Endothelial cell of umbilical vein (primary cell): ENCODE measurements at regions not wholly inside any gene's neighbourhood (a gene's known extent, or its start where the extent isn't known, plus 50 kb on each side); places are given as distances from the start of the nearest gene placed in this dataset.

Experiments used
- BruUV-seq: library from RNA; stranded (reverse); fragments of 400-500 nt; replicated peaks from 2 replicates; lab custom pipeline; 2021; lab: Mats Ljungman, UMichigan
- CTCF ChIA-PET: fragments of 300-600, 350-600 bp; sonication (Branson Sonifier 250); formaldehyde crosslinking; loops from one replicate; lab custom pipeline; 2021; ENCODE audit warnings: antibody characterized with exemption, inconsistent platforms; lab: Charles Lee
- POLR2A ChIA-PET: fragments of 300-600, 350-600 bp; sonication (Branson Sonifier 250); formaldehyde crosslinking; loops from one replicate; lab custom pipeline; 2021; ENCODE audit warnings: antibody characterized with exemption, inconsistent platforms; lab: Charles Lee
- DNase-seq: peaks from one replicate; pipeline ENCODE4 v3.0.0-alpha.2; 2011; ENCODE audit warnings: low read depth, low spot score
- FAIRE-seq: peaks from 2 replicates; lab custom pipeline; 2011; peaks lifted over from hg19 to GRCh38; lab: Jason Lieb, UNC
- H2AFZ ChIP-seq: 2 replicates; pipeline ENCODE4 v1.6.0; 2012; ENCODE audit warnings: low read depth, low read length, control low read depth, inconsistent platforms
- H3K27ac ChIP-seq: 2 replicates; pipeline ENCODE4 v1.5.1; 2011; ENCODE audit warnings: low read depth, mild to moderate bottlenecking, control low read depth, low read length, moderate library complexity; ENCODE audit not compliant: insufficient read depth
- H3K27me3 ChIP-seq, 2 experiments: 2 replicates each; pipeline versions ENCODE4 v1.6.0 to v1.6.1; 2011; ENCODE audit warnings: low read length in 2 of 2, mixed read lengths in 1 of 2; ENCODE audit not compliant: control insufficient read depth in 2 of 2, insufficient read depth in 2 of 2
- H3K36me3 ChIP-seq, 2 experiments: 2 replicates in 1 of 2; 3 replicates in 1 of 2; pipeline ENCODE4 v1.5.1; 2011; ENCODE audit warnings: low read length in 2 of 2, mild to moderate bottlenecking in 1 of 2, moderate library complexity in 1 of 2; ENCODE audit not compliant: control insufficient read depth in 2 of 2, insufficient read depth in 2 of 2; ENCODE audit errors: extremely low read depth in 1 of 2
- H3K4me1 ChIP-seq: 3 replicates; pipeline ENCODE4 v1.5.1; 2011; ENCODE audit warnings: mild to moderate bottlenecking, low read length; ENCODE audit not compliant: control insufficient read depth, insufficient read depth; ENCODE audit errors: extremely low read depth
- H3K4me2 ChIP-seq: 2 replicates; pipeline ENCODE4 v1.6.1; 2011; ENCODE audit warnings: low read length, control low read depth, mixed read lengths; ENCODE audit not compliant: insufficient read depth
- H3K4me3 ChIP-seq, 3 experiments: fragments of 200-600 bp in 1 of 3; sonication (generic), shearing (Covaris generic) in 1 of 3; replicated peaks in 1 of 3; 2 replicates each; pipeline ENCODE4 v1.5.1; 2011 to 2016; ENCODE audit warnings: control low read depth in 3 of 3, low read length in 3 of 3, mild to moderate bottlenecking in 2 of 3, inconsistent platforms in 1 of 3, low read depth in 1 of 3, moderate library complexity in 1 of 3; ENCODE audit not compliant: insufficient read depth in 1 of 3
- H3K79me2 ChIP-seq: 2 replicates; pipeline ENCODE4 v1.6.0; 2012; ENCODE audit warnings: low read length, inconsistent platforms; ENCODE audit not compliant: control insufficient read depth, insufficient read depth
- H3K9ac ChIP-seq: replicated peaks from 2 replicates; pipeline ENCODE3; 2011; ENCODE audit warnings: low read length, control low read depth; ENCODE audit not compliant: insufficient read depth; ENCODE audit errors: extremely low read depth
- H3K9me1 ChIP-seq: replicated peaks from 3 replicates; pipeline ENCODE4 v1.6.0; 2011; ENCODE audit warnings: mild to moderate bottlenecking, low read length; ENCODE audit not compliant: control insufficient read depth, insufficient read depth; ENCODE audit errors: extremely low read depth
- H3K9me3 ChIP-seq: replicated peaks from 2 replicates; pipeline ENCODE4 v1.5.1; 2012; ENCODE audit warnings: low read length, inconsistent platforms; ENCODE audit not compliant: control insufficient read depth, insufficient read depth
- H4K20me1 ChIP-seq: replicated peaks from 2 replicates; pipeline ENCODE3; 2011; ENCODE audit warnings: mild to moderate bottlenecking, low read length; ENCODE audit not compliant: control insufficient read depth, insufficient read depth; ENCODE audit errors: extremely low read depth
- EZH2 ChIP-seq: IDR thresholded peaks from 2 replicates; pipeline ENCODE4 v1.6.1; 2012; ENCODE audit warnings: borderline replicate concordance, low read depth, mild to moderate bottlenecking, moderate library complexity, low read length, inconsistent platforms; ENCODE audit not compliant: severe bottlenecking
- FOS ChIP-seq: IDR thresholded peaks from 2 replicates; pipeline ENCODE4 v1.6.1; 2011; ENCODE audit warnings: mild to moderate bottlenecking, low read length, moderate library complexity, borderline replicate concordance; ENCODE audit not compliant: insufficient read depth
- GATA2 ChIP-seq: IDR thresholded peaks from 2 replicates; pipeline ENCODE4 v1.7.0; 2011; ENCODE audit warnings: low read depth, mild to moderate bottlenecking, moderate library complexity, mixed read lengths, low read length; ENCODE audit not compliant: insufficient read length, insufficient read depth
- JUN ChIP-seq: IDR thresholded peaks from 2 replicates; pipeline ENCODE4 v1.6.1; 2011; ENCODE audit warnings: borderline replicate concordance, low read depth; ENCODE audit not compliant: insufficient read length, insufficient read depth
- MYC ChIP-seq: IDR thresholded peaks from one replicate; pipeline ENCODE4 v1.6.1; 2011; ENCODE audit warnings: mild to moderate bottlenecking, low read depth, low read length
- POLR2A ChIP-seq: IDR thresholded peaks from 2 replicates; pipeline ENCODE4 v1.6.1; 2012; ENCODE audit warnings: low read depth, mild to moderate bottlenecking, control low read depth, low read length
- POLR2AphosphoS5 ChIP-seq: IDR thresholded peaks from 2 replicates; pipeline ENCODE4 v1.6.1; 2012; ENCODE audit warnings: low read depth, mild to moderate bottlenecking, control low read depth, low read length, moderate library complexity; ENCODE audit not compliant: insufficient read depth
- dilution Hi-C: fragments of 300-500 bp; cut with MboI; formaldehyde crosslinking; loops from one replicate; pipeline ENCODE4 v1.15.0; 2019; ENCODE audit warnings: low sequenced_read_pairs; ENCODE audit not compliant: extremely low pct_ligation_motif_present
- intact Hi-C: fragments of 100-400 bp; cut with micrococcal nuclease; formaldehyde crosslinking; loops from one replicate; pipeline ENCODE4 v1.10.0; 2022
- TF ChIP-seq, protein P1 (sequence below): IDR thresholded peaks from 2 replicates; pipeline ENCODE4 v1.6.1; 2011; ENCODE audit not compliant: insufficient read depth, insufficient read length
- TF ChIP-seq, protein P2 (sequence below), 2 donors: IDR thresholded peaks; 1 replicate in 1 of 2; 2 replicates in 1 of 2; pipeline ENCODE4 v1.5.1; 2011; ENCODE audit warnings: low read length in 2 of 2, mild to moderate bottlenecking in 2 of 2, moderate library complexity in 2 of 2, control low read depth in 1 of 2, inconsistent platforms in 1 of 2, low read depth in 1 of 2; ENCODE audit not compliant: insufficient read depth in 1 of 2; ENCODE audit errors: extremely low read depth in 1 of 2

DNA sequence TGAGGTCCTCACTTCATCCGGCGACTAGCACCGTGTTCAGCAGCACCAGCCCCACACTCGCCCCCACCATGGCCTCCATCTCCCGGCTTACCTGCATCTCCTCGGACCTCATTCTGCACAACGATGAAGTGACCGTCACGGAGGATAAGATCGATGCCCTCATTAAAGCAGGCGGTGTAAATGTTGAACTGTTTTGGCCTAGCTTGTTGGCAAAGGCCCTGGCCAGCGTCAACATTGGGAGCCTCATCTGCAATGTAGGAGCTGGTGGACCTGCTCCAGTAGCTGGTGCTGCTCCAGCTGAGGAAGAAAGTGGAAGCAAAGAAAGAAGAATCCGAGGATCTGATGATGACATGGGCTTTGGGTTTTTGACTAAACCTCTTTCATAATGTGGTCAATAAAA is 70.5 kb upstream of the MYCN start:
- no peak for FAIRE-seq
- BruUV-seq = no TSS peak

More for the DNA sequence above, 70.5 kb upstream of the MYCN start:
- Histone ChIP-seq H3K4me3 (no peak overlapping the region), H3K4me2 (no peak overlapping the region), H3K79me2 (no peaks in the 10 kb centered on the region), H2AFZ (no peak overlapping the region), H3K27ac (no peak overlapping the region), H4K20me1 (no peaks in the 10 kb centered on the region), H3K27me3 (no peaks in the 10 kb centered on the region), H3K9me1 (no peaks in the 10 kb centered on the region), H3K9me3 (no peaks in the 10 kb centered on the region), H3K9ac (no peak overlapping the region), H3K36me3 (no peaks in the 10 kb centered on the region), H3K4me1 (no peaks in the 10 kb centered on the region)
- TF ChIP-seq POLR2A = no peak
- TF ChIP-seq JUN = no peak
- TF ChIP-seq GATA2 = no peak
- TF ChIP-seq POLR2AphosphoS5 = no peak
- no peak for TF ChIP-seq FOS
- TF ChIP-seq, protein P1, sequence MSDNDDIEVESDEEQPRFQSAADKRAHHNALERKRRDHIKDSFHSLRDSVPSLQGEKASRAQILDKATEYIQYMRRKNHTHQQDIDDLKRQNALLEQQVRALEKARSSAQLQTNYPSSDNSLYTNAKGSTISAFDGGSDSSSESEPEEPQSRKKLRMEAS = no peak
- TF ChIP-seq MYC = no peak
- TF ChIP-seq EZH2 = no peak
- TF ChIP-seq, protein P2, sequence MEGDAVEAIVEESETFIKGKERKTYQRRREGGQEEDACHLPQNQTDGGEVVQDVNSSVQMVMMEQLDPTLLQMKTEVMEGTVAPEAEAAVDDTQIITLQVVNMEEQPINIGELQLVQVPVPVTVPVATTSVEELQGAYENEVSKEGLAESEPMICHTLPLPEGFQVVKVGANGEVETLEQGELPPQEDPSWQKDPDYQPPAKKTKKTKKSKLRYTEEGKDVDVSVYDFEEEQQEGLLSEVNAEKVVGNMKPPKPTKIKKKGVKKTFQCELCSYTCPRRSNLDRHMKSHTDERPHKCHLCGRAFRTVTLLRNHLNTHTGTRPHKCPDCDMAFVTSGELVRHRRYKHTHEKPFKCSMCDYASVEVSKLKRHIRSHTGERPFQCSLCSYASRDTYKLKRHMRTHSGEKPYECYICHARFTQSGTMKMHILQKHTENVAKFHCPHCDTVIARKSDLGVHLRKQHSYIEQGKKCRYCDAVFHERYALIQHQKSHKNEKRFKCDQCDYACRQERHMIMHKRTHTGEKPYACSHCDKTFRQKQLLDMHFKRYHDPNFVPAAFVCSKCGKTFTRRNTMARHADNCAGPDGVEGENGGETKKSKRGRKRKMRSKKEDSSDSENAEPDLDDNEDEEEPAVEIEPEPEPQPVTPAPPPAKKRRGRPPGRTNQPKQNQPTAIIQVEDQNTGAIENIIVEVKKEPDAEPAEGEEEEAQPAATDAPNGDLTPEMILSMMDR (IDR thresholded peaks at IDR 0.05; ENCODE audit: extremely low read depth in 1 of 2, insufficient read depth in 1 of 2, low read depth in 1 of 2, low read length in 2 of 2) = no peak
- dilution Hi-C loops (no loop called here), intact Hi-C loops (no loop called here)
- ChIA-PET CTCF (no interaction called here), POLR2A (no interaction called here)
- no peak for DNase-seq
